ENCODE measurements at regions not wholly inside any gene's neighbourhood (a gene's known extent, or its start where the extent isn't known, plus 50 kb on each side); places are given as distances from the start of the nearest gene placed in this dataset.

DNA sequence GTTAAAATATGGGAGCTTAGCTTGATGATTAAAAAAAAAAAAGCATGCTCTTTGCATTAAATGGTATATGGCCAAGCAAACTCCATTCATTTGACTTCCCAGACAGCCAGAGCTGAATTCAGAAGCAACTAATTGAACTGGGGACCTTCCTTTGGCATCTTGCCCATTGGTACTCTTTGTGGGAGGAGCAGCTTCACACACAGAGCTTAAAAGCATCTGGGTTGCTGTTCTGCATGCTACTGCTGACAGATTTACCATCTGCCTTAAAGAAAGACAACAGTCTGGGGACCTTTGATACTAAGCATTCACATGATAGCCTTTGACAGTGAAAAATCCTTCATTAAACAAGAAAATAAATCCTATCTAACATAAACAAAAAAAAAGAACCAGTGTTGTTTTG lies 977.9 kb downstream of the TMTC2 start:
- DNase-seq (ENCODE audit: low read depth) (no peak), FAIRE-seq (no peak)
- Histone ChIP-seq H3K4me3 (ENCODE audit: low read depth, low read length) (no peak overlapping the region), H3K27me3 (ENCODE audit: control insufficient read depth, insufficient read depth, low read length) (no peaks in the 10 kb centered on the region), H3K36me3 (ENCODE audit: control insufficient read depth, insufficient read depth, low read length) (no peaks in the 10 kb centered on the region)
- TF ChIP-seq, protein P1, sequence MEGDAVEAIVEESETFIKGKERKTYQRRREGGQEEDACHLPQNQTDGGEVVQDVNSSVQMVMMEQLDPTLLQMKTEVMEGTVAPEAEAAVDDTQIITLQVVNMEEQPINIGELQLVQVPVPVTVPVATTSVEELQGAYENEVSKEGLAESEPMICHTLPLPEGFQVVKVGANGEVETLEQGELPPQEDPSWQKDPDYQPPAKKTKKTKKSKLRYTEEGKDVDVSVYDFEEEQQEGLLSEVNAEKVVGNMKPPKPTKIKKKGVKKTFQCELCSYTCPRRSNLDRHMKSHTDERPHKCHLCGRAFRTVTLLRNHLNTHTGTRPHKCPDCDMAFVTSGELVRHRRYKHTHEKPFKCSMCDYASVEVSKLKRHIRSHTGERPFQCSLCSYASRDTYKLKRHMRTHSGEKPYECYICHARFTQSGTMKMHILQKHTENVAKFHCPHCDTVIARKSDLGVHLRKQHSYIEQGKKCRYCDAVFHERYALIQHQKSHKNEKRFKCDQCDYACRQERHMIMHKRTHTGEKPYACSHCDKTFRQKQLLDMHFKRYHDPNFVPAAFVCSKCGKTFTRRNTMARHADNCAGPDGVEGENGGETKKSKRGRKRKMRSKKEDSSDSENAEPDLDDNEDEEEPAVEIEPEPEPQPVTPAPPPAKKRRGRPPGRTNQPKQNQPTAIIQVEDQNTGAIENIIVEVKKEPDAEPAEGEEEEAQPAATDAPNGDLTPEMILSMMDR (IDR thresholded peaks at IDR 0.05; ENCODE audit: insufficient read depth, low read length, severe bottlenecking), result no peak

DNA sequence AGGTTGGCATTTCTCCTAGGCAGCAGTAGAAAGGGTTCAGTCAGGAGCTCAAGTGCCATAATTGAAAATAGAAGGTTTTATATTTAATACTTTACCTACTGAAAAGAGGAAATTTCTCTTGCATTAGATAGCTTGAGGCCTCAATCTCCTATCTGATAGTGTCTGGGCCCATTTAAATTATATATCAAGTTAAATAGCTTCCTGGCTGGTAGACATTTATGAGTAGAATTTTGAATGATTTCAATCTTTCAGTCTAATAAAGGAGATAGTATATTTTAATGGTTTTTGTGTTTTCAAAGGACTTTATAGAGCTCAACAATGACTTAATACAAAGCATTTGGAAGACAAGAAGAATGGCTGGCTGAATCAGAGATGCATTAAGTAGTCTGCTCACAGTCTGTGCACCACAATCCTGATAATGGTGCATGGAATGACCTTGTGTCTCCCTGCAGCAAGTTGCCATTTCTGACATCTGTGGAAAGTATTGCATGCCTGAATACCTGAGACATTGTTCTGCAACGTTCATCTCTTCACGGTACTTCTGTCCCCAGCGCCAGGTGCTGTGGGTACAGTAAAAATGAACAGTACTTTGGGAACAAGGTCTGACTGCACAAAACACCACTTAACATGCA lies 974.1 kb downstream of the TMTC2 start:
- Histone ChIP-seq H3K36me3 (ENCODE audit: control insufficient read depth, insufficient read depth, low read length) (no peaks in the 10 kb centered on the region), H3K27me3 (ENCODE audit: control insufficient read depth, insufficient read depth, low read length) (no peaks in the 10 kb centered on the region), H3K4me3 (ENCODE audit: low read depth, low read length) (no peak overlapping the region)
- DNase-seq (ENCODE audit: low read depth) (no peak), FAIRE-seq (no peak)
- TF ChIP-seq, protein P1 (IDR thresholded peaks at IDR 0.05; ENCODE audit: insufficient read depth, low read length, severe bottlenecking), result no peak

DNA sequence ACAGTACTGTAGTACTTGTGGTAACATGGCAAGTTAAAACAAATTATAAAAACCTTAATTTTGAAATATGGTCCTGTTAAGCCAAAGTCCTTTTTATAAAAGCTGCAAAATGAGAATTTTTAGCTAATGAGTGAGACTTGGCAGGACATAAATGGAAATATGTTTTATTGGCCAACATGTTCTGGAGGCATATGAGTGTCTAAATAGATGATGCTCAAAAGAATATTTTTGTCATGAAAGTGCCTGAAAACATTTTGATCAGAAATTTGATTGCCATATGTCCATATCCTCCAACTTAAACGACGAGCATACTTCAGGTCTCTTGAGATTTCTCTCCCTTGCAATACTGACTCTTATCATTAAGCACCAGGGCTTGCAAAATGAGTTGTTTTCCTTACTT lies 972.6 kb downstream of the TMTC2 start:
- Histone ChIP-seq H3K4me3 (ENCODE audit: low read depth, low read length) (no peak overlapping the region), H3K27me3 (ENCODE audit: control insufficient read depth, insufficient read depth, low read length) (no peaks in the 10 kb centered on the region), H3K36me3 (ENCODE audit: control insufficient read depth, insufficient read depth, low read length) (no peaks in the 10 kb centered on the region)
- DNase-seq (ENCODE audit: low read depth), result no peak
- FAIRE-seq, result no peak
- TF ChIP-seq, protein P1 (IDR thresholded peaks at IDR 0.05; ENCODE audit: insufficient read depth, low read length, severe bottlenecking), result no peak

DNA sequence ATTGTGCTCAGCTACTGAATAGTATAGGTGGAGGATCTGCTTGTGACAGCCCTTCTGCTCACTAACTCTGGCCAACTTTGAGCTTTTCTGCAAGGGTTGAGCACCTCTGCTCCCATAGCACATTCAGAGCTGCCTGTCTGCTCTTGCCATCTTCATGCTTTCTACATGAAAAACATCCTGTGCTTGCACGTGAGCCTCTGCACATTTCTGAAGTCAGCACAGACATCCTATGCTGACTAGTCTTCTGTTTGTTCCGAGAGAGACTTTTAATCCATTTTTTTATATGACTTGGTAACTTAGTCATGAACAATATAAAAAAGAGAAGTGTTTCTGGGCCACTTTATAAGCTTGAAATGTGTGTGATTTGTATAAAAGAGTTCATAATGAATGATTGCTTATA lies 969.3 kb downstream of the TMTC2 start:
- Histone ChIP-seq H3K27me3 (ENCODE audit: control insufficient read depth, insufficient read depth, low read length) (no peaks in the 10 kb centered on the region), H3K36me3 (ENCODE audit: control insufficient read depth, insufficient read depth, low read length) (no peaks in the 10 kb centered on the region), H3K4me3 (ENCODE audit: low read depth, low read length) (no peak overlapping the region)
- TF ChIP-seq, protein P1 (IDR thresholded peaks at IDR 0.05; ENCODE audit: insufficient read depth, low read length, severe bottlenecking), result no peak
- peak; percentile 15 for DNase-seq (ENCODE audit: low read depth)
- FAIRE-seq, result no peak

DNA sequence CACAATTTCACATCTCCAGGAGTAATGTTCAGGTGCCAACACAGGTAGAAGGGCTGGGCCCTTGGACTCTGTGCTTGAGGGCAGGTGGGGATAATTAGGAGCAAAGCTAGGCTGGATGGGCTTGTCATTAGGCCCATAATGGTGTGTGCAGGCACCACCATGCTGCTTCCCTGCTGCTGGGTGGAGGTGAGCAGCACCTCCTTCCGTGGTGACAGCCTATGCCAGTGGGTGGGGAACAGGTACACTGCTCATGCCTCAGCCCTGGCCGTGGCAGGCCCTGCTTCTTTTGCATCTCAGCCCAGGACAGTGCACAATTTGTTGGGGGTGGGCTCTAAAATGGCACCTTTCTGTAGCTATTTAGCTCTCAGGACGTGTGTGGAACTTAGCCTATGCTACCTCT lies 955.5 kb downstream of the TMTC2 start:
- DNase-seq (ENCODE audit: low read depth) (no peak), FAIRE-seq (no peak)
- TF ChIP-seq, protein P1 (IDR thresholded peaks at IDR 0.05; ENCODE audit: insufficient read depth, low read length, severe bottlenecking), result no peak
- no peaks in the 10 kb centered on the region for H3K36me3 ChIP-seq (ENCODE audit: control insufficient read depth, insufficient read depth, low read length)
- no peak overlapping the region for H3K4me3 ChIP-seq (ENCODE audit: low read depth, low read length)
- no peaks in the 10 kb centered on the region for H3K27me3 ChIP-seq (ENCODE audit: control insufficient read depth, insufficient read depth, low read length)

DNA sequence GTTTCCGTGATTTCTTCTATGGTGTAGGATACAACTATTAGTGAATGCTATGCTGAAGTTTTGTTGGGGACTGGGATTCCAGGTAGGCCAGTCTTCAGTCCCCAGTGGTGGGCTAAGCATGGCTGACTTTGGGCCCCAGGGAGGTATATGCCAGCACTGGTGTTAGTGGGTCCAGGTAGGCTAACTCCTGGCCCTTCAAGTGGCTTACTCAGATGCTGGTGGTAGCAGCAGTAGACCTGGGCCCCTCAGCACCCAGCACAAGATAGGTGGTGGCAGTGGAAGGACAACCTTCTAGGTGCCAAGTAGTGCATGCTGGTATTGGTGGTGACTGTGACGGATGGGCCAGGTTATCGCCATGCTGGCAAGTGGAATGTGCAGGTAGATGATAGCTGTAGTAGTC lies 955.1 kb downstream of the TMTC2 start:
- FAIRE-seq (no peak), DNase-seq (ENCODE audit: low read depth) (no peak)
- TF ChIP-seq, protein P1 (IDR thresholded peaks at IDR 0.05; ENCODE audit: insufficient read depth, low read length, severe bottlenecking), result no peak
- Histone ChIP-seq H3K4me3 (ENCODE audit: low read depth, low read length) (no peak overlapping the region), H3K36me3 (ENCODE audit: control insufficient read depth, insufficient read depth, low read length) (no peaks in the 10 kb centered on the region), H3K27me3 (ENCODE audit: control insufficient read depth, insufficient read depth, low read length) (no peaks in the 10 kb centered on the region)

Measured in bronchial epithelial cell (primary cell).